ENCODE measurements at regions not wholly inside any gene's neighbourhood (a gene's known extent, or its start where the extent isn't known, plus 50 kb on each side); places are given as distances from the start of the nearest gene placed in this dataset.

GRCh38 chr1:239931341-239931740 is 160.3 kb upstream of the FMN2 start:
- TF ChIP-seq CTCF (IDR thresholded peaks at IDR 0.05) (no peak), POLR2AphosphoS5 (IDR thresholded peaks at IDR 0.05; ENCODE audit: insufficient read depth in 1 of 2, low read depth in 1 of 2) (no peak)

Measured in vagina (tissue), 2 donors.